MG63 (cell line): ENCODE measurements at regions not wholly inside any gene's neighbourhood (a gene's known extent, or its start where the extent isn't known, plus 50 kb on each side); places are given as distances from the start of the nearest gene placed in this dataset.

Experiments used
- DNase-seq: peaks from one replicate; pipeline ENCODE4 v3.0.0-alpha.2; 2020
- H3K27me3 ChIP-seq: fragments of 250-450 bp; sonication (Bioruptor Pico); 2 replicates; pipeline ENCODE4 v1.5.1; 2020; ENCODE audit warnings: mild to moderate bottlenecking, moderate library complexity
- H3K36me3 ChIP-seq: fragments of 250-450 bp; sonication (Bioruptor Pico); 2 replicates; pipeline ENCODE4 v1.5.1; 2020; ENCODE audit warnings: mild to moderate bottlenecking, moderate library complexity
- H3K4me3 ChIP-seq: fragments of 250-450 bp; sonication (Bioruptor Pico); 2 replicates; pipeline ENCODE4 v1.5.1; 2020; ENCODE audit warnings: mild to moderate bottlenecking, moderate library complexity
- H3K9me3 ChIP-seq: fragments of 250-450 bp; sonication (Bioruptor Pico); 2 replicates; pipeline ENCODE4 v1.5.1; 2020; ENCODE audit warnings: mild to moderate bottlenecking, moderate library complexity

GRCh38 chr11:11189506-11189905, 163.5 kb downstream of the CSNK2A3 start:
- no peak for DNase-seq
- peaks cover 7% of the 10 kb centered on the region; the same call in 1 of the 2 replicates for H3K27me3 ChIP-seq
- no peak overlapping the region for H3K4me3 ChIP-seq
- peaks cover 10% of the 10 kb centered on the region for H3K9me3 ChIP-seq
- H3K36me3 ChIP-seq, result no peaks in the 10 kb centered on the region

GRCh38 chr11:11186249-11186648, 166.8 kb downstream of the CSNK2A3 start:
- Histone ChIP-seq H3K4me3 (no peak overlapping the region), H3K36me3 (no peaks in the 10 kb centered on the region), H3K9me3 (peaks cover 4% of the 10 kb centered on the region), H3K27me3 (peaks cover 3% of the 10 kb centered on the region; the same call in 1 of the 2 replicates)
- no peak for DNase-seq

DNA sequence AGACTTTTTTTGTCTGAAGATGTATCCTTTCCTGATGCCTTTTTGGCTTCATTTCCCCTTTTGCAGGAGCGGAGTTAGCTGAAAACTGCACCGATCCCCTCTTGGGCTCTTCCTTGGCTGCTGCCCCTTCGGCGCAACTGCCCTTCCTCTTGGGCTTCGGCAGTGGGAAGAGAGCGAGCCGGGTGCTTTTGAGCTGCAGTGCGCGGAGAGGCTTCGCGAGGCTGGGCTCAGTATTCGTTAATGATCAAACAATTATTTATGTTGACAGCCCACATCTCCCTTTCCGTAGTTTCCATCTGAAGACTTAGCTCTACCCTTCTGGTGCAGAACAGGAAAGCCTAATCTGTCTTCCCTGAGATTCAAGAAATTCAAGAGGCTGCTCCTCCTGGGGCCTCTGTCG, 170.8 kb downstream of the CSNK2A3 start:
- no peaks in the 10 kb centered on the region for H3K9me3 ChIP-seq
- H3K27me3 ChIP-seq, result no peaks in the 10 kb centered on the region
- DNase-seq, result no peak
- H3K36me3 ChIP-seq, result no peaks in the 10 kb centered on the region
- no peak overlapping the region for H3K4me3 ChIP-seq

DNA sequence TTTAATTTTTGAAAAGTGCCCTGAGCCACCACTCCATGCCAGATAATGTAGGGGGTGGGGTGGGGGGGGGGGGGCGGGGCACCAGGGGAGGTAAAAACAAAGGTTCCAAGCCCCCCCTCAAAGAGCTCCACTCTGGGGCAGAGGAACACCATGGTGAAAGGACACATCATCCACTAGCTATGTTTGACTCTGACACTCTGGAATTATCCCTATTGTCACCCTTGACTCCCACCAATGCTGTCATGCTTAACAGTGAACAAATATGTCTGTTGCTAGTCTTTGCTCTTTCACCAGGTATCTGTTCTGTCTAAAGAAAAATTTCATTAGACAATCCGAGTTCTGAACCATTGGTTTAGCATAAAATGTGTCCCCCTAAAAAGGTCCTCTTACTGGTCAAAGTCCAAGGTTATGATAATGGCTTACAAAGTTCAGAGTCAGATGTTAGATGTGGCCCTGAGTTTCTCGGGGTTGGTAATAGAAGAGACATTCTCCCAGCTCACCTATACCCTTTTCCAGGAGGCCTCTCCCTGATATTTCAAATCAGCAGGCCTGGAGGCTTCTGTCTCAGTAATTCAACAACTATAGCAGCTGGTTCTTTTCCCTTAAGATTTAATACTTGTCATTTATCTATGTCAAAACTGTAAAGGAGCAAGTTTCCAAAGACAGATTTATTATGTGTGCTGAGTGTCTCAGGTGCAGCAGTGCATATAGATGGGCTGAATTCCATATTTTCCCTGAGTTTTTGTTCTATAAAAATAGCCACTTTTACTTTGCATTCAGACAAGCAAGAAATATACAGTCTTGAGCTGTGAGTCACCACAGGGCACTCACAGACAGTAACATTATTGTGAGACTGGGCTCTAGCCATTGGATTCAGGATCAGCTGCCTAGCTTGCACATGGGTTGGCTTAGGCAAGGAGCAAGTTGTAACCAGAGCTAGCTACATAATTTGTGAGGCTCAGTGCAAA, 174.1 kb downstream of the CSNK2A3 start:
- Histone ChIP-seq H3K4me3 (no peak overlapping the region), H3K36me3 (no peaks in the 10 kb centered on the region), H3K9me3 (no peaks in the 10 kb centered on the region), H3K27me3 (no peaks in the 10 kb centered on the region)
- DNase-seq, result peak; percentile 65

DNA sequence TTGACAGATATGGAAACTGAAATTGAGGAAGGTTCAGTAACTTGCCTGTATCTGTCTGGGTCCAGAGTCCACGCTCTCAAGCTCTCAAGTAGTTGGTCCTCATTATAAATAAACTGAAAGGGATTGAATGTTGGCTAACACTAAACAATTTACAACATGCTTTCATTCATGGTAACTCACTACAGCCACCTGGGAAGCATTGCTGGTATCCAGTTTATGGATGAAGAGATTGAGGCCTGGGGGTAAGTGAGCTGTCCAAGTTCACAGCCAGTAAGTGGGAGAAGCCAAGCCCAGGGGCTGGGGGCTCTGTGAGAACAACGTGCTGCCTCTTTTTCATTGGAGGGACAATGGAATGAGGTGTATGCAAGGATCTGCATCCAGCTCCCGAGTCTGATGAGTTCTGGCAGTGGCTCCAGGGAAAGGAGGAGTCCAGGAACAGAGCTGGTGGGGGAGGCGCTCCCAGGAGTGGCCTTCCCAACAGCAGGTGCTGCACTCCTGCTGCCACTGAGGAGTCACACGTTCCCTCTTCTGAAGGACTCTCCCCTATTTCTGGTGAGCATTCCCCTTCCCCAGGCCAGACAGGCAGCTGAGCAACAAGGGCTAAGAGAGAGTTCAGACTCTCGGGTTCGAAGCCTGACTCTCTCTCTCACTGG, 175.8 kb downstream of the CSNK2A3 start:
- Histone ChIP-seq H3K4me3 (no peak overlapping the region), H3K9me3 (no peaks in the 10 kb centered on the region), H3K27me3 (no peaks in the 10 kb centered on the region), H3K36me3 (no peaks in the 10 kb centered on the region)
- no peak for DNase-seq

DNA sequence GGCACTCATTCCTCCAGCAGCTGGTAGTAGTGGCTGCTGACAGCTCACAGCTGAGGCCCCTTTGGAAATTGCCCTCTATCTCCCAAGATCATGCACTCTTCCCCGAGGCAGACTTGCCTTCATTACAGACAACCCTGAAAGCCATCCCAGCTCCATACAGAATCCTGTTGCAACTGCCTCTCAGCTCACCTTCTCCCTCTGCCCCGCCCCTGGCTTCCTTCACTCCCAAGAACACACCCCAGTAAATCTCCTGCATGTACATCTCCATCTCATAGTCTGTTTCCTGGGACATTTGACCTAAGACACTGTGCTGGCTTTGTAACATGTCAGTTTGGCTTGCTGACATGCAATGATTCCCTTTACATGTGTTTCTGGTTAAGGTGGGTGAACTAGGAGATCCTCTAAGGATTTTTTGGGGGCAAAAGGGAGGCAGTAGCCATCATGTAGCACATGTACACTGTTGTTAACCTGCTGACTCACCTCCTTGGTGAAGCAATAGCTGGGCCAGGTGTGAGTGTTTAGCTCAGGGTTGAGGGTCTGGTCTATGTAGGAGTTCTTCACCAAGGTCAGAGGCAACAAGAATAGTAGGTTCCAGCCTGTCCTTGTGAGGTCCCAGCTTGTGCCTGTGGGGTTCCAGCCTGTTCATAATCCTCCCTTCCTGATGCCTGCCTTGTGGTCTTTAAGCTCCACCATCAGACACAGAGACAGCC, 179.6 kb downstream of the CSNK2A3 start:
- no peak overlapping the region for H3K4me3 ChIP-seq
- no peak for DNase-seq
- no peaks in the 10 kb centered on the region for H3K36me3 ChIP-seq
- H3K9me3 ChIP-seq, result no peaks in the 10 kb centered on the region
- H3K27me3 ChIP-seq, result no peaks in the 10 kb centered on the region

GRCh38 chr11:11171854-11172253, 181.2 kb downstream of the CSNK2A3 start:
- Histone ChIP-seq H3K27me3 (no peaks in the 10 kb centered on the region), H3K9me3 (no peaks in the 10 kb centered on the region), H3K36me3 (no peaks in the 10 kb centered on the region), H3K4me3 (no peak overlapping the region)
- DNase-seq, result no peak

DNA sequence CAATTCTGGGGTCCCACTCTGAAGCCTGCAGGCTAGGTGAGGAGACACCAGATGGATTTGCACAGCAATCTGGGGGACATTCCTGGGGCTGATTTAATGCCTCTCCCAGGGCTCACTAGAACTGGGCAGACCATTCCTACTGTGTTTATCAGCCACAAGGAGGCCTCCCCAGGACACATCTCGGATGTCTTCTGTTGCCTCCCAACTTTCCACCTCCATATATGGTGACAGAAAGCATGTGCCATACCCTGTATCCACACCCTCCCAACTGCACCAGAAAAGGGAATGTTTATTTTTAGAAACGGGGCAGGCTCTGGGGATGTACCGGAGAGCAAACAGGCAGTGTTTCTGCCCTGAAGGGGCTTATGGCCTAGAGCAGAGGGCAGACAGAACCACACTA, 181.8 kb downstream of the CSNK2A3 start:
- Histone ChIP-seq H3K9me3 (no peaks in the 10 kb centered on the region), H3K27me3 (no peaks in the 10 kb centered on the region), H3K36me3 (no peaks in the 10 kb centered on the region), H3K4me3 (no peak overlapping the region)
- no peak for DNase-seq

DNA sequence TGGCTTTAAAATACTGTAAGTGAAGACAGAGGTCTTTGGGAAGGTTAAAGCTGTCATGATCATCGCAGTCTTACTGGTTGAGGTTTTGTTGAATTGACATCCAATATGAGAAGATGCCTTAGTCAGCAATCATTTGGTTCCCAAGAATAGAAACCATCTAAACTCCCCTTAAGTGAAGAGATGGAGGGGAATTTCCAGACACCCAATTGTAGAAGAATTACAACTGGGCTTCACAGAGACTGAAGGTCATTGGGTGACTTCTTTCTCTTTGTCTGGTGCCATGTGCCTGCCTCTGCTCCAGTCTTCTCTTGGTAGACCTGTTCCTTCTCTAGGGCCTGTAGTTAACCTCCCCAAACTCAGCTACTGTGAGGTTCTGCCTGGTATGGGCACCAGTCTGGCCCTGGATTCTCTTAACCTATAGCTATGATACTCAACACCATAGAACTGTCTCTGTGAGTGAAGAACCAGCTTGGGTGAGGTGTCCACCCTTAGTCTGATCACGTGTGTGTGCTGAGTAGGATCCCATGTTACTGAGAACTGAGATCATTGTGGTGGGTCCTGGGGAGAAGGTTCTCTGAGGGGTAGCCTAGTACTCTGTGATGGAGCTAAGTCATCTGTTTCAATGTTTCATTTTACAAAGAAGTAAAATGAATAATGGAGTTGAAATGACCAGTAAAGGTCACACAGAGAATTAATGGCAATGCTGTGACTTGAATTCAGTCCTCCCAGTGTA, 182.5 kb downstream of the CSNK2A3 start:
- DNase-seq, result no peak
- Histone ChIP-seq H3K27me3 (no peaks in the 10 kb centered on the region), H3K36me3 (no peaks in the 10 kb centered on the region), H3K9me3 (no peaks in the 10 kb centered on the region), H3K4me3 (no peak overlapping the region)

DNA sequence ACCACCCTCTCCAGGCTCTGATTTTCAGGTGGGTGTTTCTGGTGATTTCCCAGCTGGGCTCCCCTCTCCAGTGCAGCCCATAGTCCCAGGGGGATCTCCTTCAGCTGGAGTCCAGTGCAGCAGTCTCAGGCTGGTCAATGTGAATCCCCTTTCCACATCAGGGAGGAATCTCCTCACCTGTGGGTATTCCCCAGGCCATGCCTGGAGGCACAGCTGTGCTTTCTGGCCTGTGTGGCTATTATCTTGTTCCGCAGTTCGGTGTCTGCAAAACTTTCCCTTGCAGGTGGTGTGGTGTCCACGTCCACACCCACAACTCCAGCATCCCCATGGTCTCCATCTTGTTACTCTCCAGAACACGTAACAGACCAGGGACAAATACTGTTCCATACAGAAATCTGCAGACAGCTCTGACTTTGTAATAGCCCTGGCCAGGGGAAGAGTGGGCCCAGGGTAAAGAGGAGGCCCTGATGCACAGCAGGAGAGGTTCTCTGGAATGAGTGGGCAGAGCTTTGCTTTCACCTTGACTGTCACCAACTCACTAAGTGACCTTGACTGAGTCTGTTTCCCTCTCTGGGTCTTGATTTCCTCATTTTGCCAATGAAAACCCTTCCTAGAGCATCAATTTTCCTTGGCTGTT, 183.2 kb downstream of the CSNK2A3 start:
- H3K4me3 ChIP-seq, result no peak overlapping the region

GRCh38 chr11:11167806-11168205, 185.2 kb downstream of the CSNK2A3 start:
- Histone ChIP-seq H3K36me3 (no peaks in the 10 kb centered on the region), H3K27me3 (peaks cover 3% of the 10 kb centered on the region; the same call in 1 of the 2 replicates), H3K9me3 (no peaks in the 10 kb centered on the region), H3K4me3 (no peak overlapping the region)
- no peak for DNase-seq

More for the DNA sequence above, 183.2 kb downstream of the CSNK2A3 start:
- Histone ChIP-seq H3K27me3 (no peaks in the 10 kb centered on the region), H3K9me3 (no peaks in the 10 kb centered on the region), H3K36me3 (no peaks in the 10 kb centered on the region)
- DNase-seq, result no peak

GRCh38 chr11:11164334-11164690, 188.7 kb downstream of the CSNK2A3 start:
- no peak for DNase-seq
- no peaks in the 10 kb centered on the region for H3K9me3 ChIP-seq
- peaks cover 3% of the 10 kb centered on the region; the same call in 1 of the 2 replicates for H3K27me3 ChIP-seq
- H3K36me3 ChIP-seq, result no peaks in the 10 kb centered on the region
- H3K4me3 ChIP-seq, result no peak overlapping the region

DNA sequence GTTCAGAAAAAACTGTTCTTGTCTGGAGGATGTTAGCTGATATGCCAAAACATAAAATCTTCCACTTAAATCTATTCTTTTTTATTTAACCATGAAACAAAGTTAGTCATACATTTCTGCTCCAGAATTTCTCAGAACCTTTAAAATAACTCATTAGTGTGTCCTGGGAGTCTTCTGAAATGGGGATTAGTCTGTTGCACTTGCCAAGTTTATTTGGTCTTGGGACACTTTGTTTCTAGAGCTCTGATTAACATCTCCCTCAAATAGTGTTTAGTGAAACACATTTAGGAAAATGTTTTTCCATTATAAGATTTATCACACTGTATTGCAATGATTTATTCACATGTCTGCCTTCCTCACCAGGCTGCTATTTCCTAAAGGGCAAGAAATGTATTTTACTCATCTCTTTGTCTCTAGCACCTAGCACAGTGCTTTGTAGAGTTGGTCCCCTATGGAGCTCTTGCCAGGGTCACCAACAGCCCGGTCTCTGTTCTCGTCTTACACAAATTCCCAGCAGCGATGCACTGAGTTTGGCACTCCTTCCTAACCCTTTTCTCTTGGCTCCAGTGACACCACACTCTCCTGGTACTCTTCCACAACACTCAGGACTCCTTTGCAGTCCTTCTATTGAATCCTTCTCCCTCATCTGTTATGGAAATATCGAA, 189.2 kb downstream of the CSNK2A3 start:
- Histone ChIP-seq H3K9me3 (no peaks in the 10 kb centered on the region), H3K4me3 (no peak overlapping the region), H3K27me3 (peaks cover 3% of the 10 kb centered on the region; the same call in 1 of the 2 replicates), H3K36me3 (no peaks in the 10 kb centered on the region)
- no peak for DNase-seq

DNA sequence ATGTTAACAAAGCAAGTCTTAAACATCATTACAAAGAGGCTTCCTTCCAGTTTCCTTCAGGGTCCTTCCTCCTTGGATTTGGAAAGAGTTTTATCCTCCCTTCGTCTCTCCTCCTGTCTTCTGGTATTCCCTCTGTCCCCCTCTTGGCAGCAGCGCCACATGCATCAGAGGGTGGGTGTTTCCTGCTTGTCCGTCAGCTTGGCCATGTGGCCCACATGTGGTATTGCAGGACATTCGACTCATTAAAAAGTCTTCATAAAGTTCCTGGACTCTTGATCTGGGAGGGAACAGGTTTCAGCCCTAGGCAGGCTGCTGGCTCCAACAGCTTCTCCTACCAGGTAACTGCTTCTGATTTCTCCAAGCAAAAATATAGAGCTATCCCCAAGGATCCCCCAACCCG, 189.8 kb downstream of the CSNK2A3 start:
- DNase-seq, result no peak
- no peak overlapping the region for H3K4me3 ChIP-seq
- H3K9me3 ChIP-seq, result no peaks in the 10 kb centered on the region
- H3K27me3 ChIP-seq, result peaks cover 3% of the 10 kb centered on the region; the same call in 1 of the 2 replicates
- no peaks in the 10 kb centered on the region for H3K36me3 ChIP-seq

- Histone ChIP-seq H3K4me3 (no peak overlapping the region), H3K27me3 (no peaks in the 10 kb centered on the region), H3K36me3 (no peaks in the 10 kb centered on the region), H3K9me3 (no peaks in the 10 kb centered on the region)
- peak; percentile 35 for DNase-seq
Measured at GRCh38 chr11:11157185-11157584, 195.9 kb downstream of the CSNK2A3 start.
